ENCODE measurements at regions not wholly inside any gene's neighbourhood (a gene's known extent, or its start where the extent isn't known, plus 50 kb on each side); places are given as distances from the start of the nearest gene placed in this dataset.

DNA sequence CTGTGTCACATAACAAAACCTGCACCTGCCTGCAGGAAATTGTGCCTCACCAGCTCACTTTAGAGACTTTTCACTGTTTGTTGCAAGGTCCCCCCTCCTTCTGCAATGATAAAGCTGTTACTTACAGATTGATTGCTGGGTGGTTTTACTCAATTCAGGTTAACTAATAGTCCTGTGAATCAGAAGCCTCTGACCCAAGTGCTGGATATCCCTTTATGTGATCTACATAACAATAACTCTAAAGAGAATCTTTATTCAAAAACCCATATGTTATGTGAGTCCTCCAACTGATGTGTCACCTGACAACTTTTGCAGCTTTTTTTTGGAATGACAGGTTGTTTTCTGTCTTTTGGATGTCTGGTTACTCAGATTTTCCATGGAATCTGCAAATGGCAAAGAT, 2323.6 kb upstream of the TENM3 start:
- ChIA-PET CTCF (no interaction called here), POLR2A (no interaction called here)
- H3K27ac ChIP-seq (ENCODE audit: low read depth, low read length): no peak overlapping the region
- peaks cover 3 to 18% (median 5%) of the 10 kb centered on the region in 5 donors for H3K9me3 Mint-ChIP-seq
- H3K4me1 ChIP-seq (ENCODE audit: insufficient read depth, low read length): no peaks in the 10 kb centered on the region
- no peaks in the 10 kb centered on the region for H3K9me3 ChIP-seq (ENCODE audit: low read length)
- no peaks in the 10 kb centered on the region for H3K27me3 ChIP-seq (ENCODE audit: insufficient read depth, low read length, poor library complexity, severe bottlenecking)
- no peaks in the 10 kb centered on the region for H3K4me1 Mint-ChIP-seq
- H3K36me3 Mint-ChIP-seq: no peaks in the 10 kb centered on the region
- H3K36me3 ChIP-seq (ENCODE audit: insufficient read depth, low read length): no peaks in the 10 kb centered on the region
- H3K4me3 Mint-ChIP-seq: no peak overlapping the region
- DNase-seq: no peak
- H3K27ac Mint-ChIP-seq: no peak overlapping the region
- no peak overlapping the region for H3K4me3 ChIP-seq (ENCODE audit: low read length)
- H3K27me3 Mint-ChIP-seq: no peaks in the 10 kb centered on the region

DNA sequence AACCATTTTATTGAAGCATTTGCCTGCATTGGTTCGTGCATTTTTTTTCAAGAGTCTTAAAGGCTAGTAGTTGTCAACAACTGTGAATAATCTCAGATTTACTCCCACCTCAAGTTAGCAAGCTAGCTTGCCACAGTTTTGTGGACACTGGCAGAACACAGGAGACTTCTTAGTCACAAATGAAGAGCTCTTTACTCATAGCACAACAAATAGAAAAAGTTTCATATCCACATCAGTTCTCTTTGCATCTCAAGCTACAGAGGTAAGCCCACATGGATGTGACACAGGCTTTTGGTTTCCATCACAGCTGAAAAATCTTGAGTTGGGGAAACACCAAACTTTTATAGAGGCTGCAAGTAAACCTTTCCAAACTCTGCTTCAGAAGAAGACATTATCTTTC, 2315.7 kb upstream of the TENM3 start:
- POLR2A ChIA-PET: no interaction called here

DNA sequence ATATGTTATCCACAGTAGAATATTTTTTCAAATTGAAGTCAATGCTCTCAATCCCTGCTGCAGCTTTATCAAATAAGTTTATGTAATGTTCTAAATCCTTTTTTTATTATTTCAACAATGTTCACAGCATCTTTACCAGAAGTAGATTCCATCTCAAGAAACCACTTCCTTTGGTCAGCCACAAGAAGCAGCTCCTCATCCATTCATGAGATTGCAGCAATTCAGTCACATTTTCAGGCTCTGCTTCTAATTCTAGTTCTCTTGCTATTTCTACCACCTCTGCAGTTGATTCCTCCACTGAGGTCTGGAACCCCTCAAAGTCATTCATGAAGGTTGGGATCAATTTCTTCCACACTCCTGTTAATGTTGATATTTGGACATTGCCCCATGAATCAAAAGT, 2301.3 kb upstream of the TENM3 start:
- H3K27me3 Mint-ChIP-seq: no peaks in the 10 kb centered on the region
- H3K4me3 Mint-ChIP-seq: no peak overlapping the region
- Histone ChIP-seq H3K27ac (ENCODE audit: low read depth, low read length) (no peak overlapping the region), H3K4me1 (ENCODE audit: insufficient read depth, low read length) (no peaks in the 10 kb centered on the region), H3K9me3 (ENCODE audit: low read length) (no peaks in the 10 kb centered on the region), H3K4me3 (ENCODE audit: low read length) (no peak overlapping the region), H3K27me3 (ENCODE audit: insufficient read depth, low read length, poor library complexity, severe bottlenecking) (no peaks in the 10 kb centered on the region), H3K36me3 (ENCODE audit: insufficient read depth, low read length) (no peaks in the 10 kb centered on the region)
- no peaks in the 10 kb centered on the region for H3K36me3 Mint-ChIP-seq
- ChIA-PET CTCF (no interaction called here), POLR2A (no interaction called here)
- DNase-seq: no peak
- peaks cover 0 to 44% (median 18%) of the 10 kb centered on the region in 5 donors for H3K9me3 Mint-ChIP-seq
- H3K4me1 Mint-ChIP-seq: no peaks in the 10 kb centered on the region
- no peak overlapping the region for H3K27ac Mint-ChIP-seq

More for the DNA sequence above, 2315.7 kb upstream of the TENM3 start:
- CTCF ChIA-PET: no interaction called here
- H3K4me1 Mint-ChIP-seq: no peaks in the 10 kb centered on the region
- no peak overlapping the region for H3K4me3 Mint-ChIP-seq
- Histone ChIP-seq H3K27me3 (ENCODE audit: insufficient read depth, low read length, poor library complexity, severe bottlenecking) (no peaks in the 10 kb centered on the region), H3K4me1 (ENCODE audit: insufficient read depth, low read length) (no peaks in the 10 kb centered on the region), H3K27ac (ENCODE audit: low read depth, low read length) (no peak overlapping the region), H3K9me3 (ENCODE audit: low read length) (no peaks in the 10 kb centered on the region), H3K36me3 (ENCODE audit: insufficient read depth, low read length) (no peaks in the 10 kb centered on the region), H3K4me3 (ENCODE audit: low read length) (no peak overlapping the region)
- no peak overlapping the region for H3K27ac Mint-ChIP-seq
- no peak for DNase-seq
- H3K9me3 Mint-ChIP-seq: peaks cover 4 to 29% (median 5%) of the 10 kb centered on the region in 5 donors
- H3K36me3 Mint-ChIP-seq: no peaks in the 10 kb centered on the region
- H3K27me3 Mint-ChIP-seq: no peaks in the 10 kb centered on the region

DNA sequence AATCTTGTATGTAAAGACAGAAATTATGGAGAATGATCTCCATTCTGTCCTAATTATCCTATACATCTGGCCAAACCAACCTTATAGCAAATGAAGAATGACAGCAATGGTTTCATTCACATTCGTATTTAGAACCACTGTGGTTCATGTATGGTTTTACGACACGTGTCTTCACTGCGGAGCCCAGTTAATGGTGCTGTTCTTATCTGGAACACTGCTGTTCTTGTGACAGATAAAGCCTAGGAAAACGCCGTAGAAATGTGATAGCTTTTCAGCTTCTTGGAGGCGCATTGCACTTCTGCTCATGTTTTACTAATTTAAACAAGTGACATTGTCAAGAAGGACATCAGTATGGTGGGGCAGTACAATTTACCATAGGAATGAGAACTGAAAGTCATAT, 2266.4 kb upstream of the TENM3 start:
- no peak overlapping the region for H3K4me3 Mint-ChIP-seq
- H3K9me3 ChIP-seq (ENCODE audit: low read length): no peaks in the 10 kb centered on the region
- H3K27me3 Mint-ChIP-seq: peaks cover 0 to 2% of the 10 kb centered on the region in 2 donors
- H3K36me3 ChIP-seq (ENCODE audit: insufficient read depth, low read length): no peaks in the 10 kb centered on the region
- no peaks in the 10 kb centered on the region for H3K27me3 ChIP-seq (ENCODE audit: insufficient read depth, low read length, poor library complexity, severe bottlenecking)
- no peak overlapping the region for H3K27ac Mint-ChIP-seq
- H3K4me3 ChIP-seq (ENCODE audit: low read length): no peak overlapping the region
- POLR2A ChIA-PET: no interaction called here
- peaks cover 4 to 19% (median 11%) of the 10 kb centered on the region in 5 donors for H3K9me3 Mint-ChIP-seq
- no peak overlapping the region for H3K27ac ChIP-seq (ENCODE audit: low read depth, low read length)
- H3K4me1 Mint-ChIP-seq: no peaks in the 10 kb centered on the region
- DNase-seq: no peak
- CTCF ChIA-PET: no interaction called here
- no peaks in the 10 kb centered on the region for H3K4me1 ChIP-seq (ENCODE audit: insufficient read depth, low read length)
- H3K36me3 Mint-ChIP-seq: no peaks in the 10 kb centered on the region

DNA sequence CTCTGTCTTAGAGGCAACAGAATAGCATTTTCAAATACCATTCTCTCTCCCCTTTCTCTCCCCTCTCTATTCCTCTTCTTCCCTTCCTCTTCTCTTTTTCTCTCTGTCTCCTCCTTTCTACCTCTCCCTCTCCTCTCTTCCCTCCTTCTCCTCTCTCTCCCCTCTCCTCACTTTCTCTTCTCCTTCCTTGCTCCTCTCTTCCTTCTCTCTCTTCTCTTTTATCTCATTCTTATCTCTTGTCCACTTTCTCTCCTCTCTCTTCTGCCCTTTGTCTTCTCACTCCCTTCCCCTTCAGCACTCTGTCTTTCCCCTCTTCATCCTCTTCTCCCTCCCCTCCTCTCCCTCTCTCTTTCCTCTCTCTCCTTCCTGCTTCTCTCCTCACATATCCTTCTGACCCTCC, 2265.8 kb upstream of the TENM3 start:
- DNase-seq: no peak
- H3K36me3 ChIP-seq (ENCODE audit: insufficient read depth, low read length): no peaks in the 10 kb centered on the region
- Mint-ChIP-seq H3K27ac (no peak overlapping the region), H3K4me1 (no peaks in the 10 kb centered on the region), H3K9me3 (peaks cover 4 to 23% (median 11%) of the 10 kb centered on the region in 5 donors), H3K4me3 (no peak overlapping the region), H3K27me3 (peaks cover 0 to 2% of the 10 kb centered on the region in 2 donors), H3K36me3 (no peaks in the 10 kb centered on the region)
- no peak overlapping the region for H3K27ac ChIP-seq (ENCODE audit: low read depth, low read length)
- ChIA-PET POLR2A (no interaction called here), CTCF (no interaction called here)
- H3K9me3 ChIP-seq (ENCODE audit: low read length): no peaks in the 10 kb centered on the region
- H3K4me3 ChIP-seq (ENCODE audit: low read length): no peak overlapping the region
- no peaks in the 10 kb centered on the region for H3K27me3 ChIP-seq (ENCODE audit: insufficient read depth, low read length, poor library complexity, severe bottlenecking)
- no peaks in the 10 kb centered on the region for H3K4me1 ChIP-seq (ENCODE audit: insufficient read depth, low read length)

DNA sequence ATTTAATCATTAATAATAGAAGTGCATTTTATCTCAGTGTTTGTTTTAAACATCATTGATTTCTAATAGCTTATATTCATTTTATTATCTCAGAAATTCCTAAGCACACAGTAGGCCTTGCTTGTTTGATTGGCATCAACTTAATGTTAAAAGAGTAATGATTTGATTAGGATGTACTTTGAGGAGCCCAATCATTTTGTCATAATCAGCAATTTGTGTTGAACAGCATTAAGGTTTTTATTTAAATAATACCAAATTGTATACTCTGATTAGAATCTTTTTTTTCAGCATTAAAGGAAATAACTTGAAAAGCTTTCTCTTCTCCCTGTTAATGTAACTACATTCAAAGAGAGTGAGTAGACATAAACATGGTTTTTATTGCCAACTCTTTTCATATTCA, 2262.0 kb upstream of the TENM3 start:
- Mint-ChIP-seq H3K9me3 (peaks cover 1 to 21% (median 3%) of the 10 kb centered on the region in 5 donors), H3K4me1 (no peaks in the 10 kb centered on the region)
- H3K36me3 ChIP-seq (ENCODE audit: insufficient read depth, low read length): no peaks in the 10 kb centered on the region

DNA sequence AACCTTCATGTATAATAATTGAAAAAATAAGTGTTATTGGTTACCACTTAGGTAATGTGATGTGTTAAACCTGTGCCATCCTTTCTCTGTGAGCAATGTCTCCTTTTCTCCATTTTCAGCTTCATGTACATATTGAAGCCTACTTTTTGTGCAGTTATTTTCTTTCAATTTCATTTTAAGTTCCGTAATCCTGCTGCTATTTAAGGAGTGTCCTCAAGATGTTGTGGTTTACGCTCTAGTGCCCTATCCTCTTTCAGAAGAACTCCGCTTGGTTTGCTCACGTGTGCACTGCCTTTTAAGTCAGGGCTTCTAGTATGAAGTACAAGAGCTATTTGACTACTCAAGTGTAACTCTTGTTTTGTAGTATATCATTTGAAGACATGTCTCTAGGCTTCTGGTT, 2253.2 kb upstream of the TENM3 start:
- Histone ChIP-seq H3K4me1 (ENCODE audit: insufficient read depth, low read length) (no peaks in the 10 kb centered on the region), H3K4me3 (ENCODE audit: low read length) (no peak overlapping the region), H3K36me3 (ENCODE audit: insufficient read depth, low read length) (no peaks in the 10 kb centered on the region), H3K9me3 (ENCODE audit: low read length) (peaks cover 4% of the 10 kb centered on the region), H3K27ac (ENCODE audit: low read depth, low read length) (no peak overlapping the region), H3K27me3 (ENCODE audit: insufficient read depth, low read length, poor library complexity, severe bottlenecking) (no peaks in the 10 kb centered on the region)
- POLR2A ChIA-PET: no interaction called here
- Mint-ChIP-seq H3K36me3 (no peaks in the 10 kb centered on the region), H3K9me3 (peaks cover 8 to 24% (median 14%) of the 10 kb centered on the region in 5 donors), H3K4me3 (no peak overlapping the region), H3K27ac (no peak overlapping the region), H3K4me1 (no peaks in the 10 kb centered on the region), H3K27me3 (no peaks in the 10 kb centered on the region)
- no peak for DNase-seq
- CTCF ChIA-PET: no interaction called here

More for the DNA sequence above, 2262.0 kb upstream of the TENM3 start:
- Mint-ChIP-seq H3K4me3 (no peak overlapping the region), H3K27me3 (peaks cover 0 to 2% of the 10 kb centered on the region in 2 donors), H3K27ac (no peak overlapping the region), H3K36me3 (no peaks in the 10 kb centered on the region)
- H3K27me3 ChIP-seq (ENCODE audit: insufficient read depth, low read length, poor library complexity, severe bottlenecking): no peaks in the 10 kb centered on the region
- ChIA-PET POLR2A (no interaction called here), CTCF (no interaction called here)
- H3K4me3 ChIP-seq (ENCODE audit: low read length): no peak overlapping the region
- no peak for DNase-seq
- H3K9me3 ChIP-seq (ENCODE audit: low read length): no peaks in the 10 kb centered on the region
- no peak overlapping the region for H3K27ac ChIP-seq (ENCODE audit: low read depth, low read length)
- no peaks in the 10 kb centered on the region for H3K4me1 ChIP-seq (ENCODE audit: insufficient read depth, low read length)

DNA sequence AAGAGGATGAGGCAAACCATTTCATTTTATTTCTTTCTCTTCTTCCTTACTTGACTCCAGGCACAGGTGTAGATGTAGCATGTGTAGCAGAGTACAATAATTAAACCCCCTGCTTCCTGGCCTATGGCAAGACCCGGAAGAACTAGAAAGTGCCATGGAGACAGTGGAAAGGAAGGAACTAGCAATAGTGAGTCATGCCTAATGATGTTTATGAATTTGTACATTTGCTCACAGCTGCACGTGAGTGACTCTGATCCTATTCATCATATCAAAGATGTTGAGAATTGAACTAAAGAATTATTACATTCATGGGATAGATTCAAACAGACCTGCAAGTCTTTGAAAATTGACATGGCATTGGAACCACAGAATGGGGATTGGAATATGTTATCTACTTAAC, 2233.9 kb upstream of the TENM3 start:
- Mint-ChIP-seq H3K4me3 (no peak overlapping the region), H3K9me3 (peaks cover 0 to 19% (median 6%) of the 10 kb centered on the region in 5 donors), H3K27me3 (no peaks in the 10 kb centered on the region), H3K4me1 (no peaks in the 10 kb centered on the region), H3K27ac (no peak overlapping the region), H3K36me3 (no peaks in the 10 kb centered on the region)
- no peaks in the 10 kb centered on the region for H3K27me3 ChIP-seq (ENCODE audit: insufficient read depth, low read length, poor library complexity, severe bottlenecking)
- ChIA-PET CTCF (no interaction called here), POLR2A (no interaction called here)
- DNase-seq: no peak
- no peaks in the 10 kb centered on the region for H3K36me3 ChIP-seq (ENCODE audit: insufficient read depth, low read length)
- H3K9me3 ChIP-seq (ENCODE audit: low read length): no peaks in the 10 kb centered on the region
- no peak overlapping the region for H3K4me3 ChIP-seq (ENCODE audit: low read length)
- H3K27ac ChIP-seq (ENCODE audit: low read depth, low read length): no peak overlapping the region
- no peaks in the 10 kb centered on the region for H3K4me1 ChIP-seq (ENCODE audit: insufficient read depth, low read length)

DNA sequence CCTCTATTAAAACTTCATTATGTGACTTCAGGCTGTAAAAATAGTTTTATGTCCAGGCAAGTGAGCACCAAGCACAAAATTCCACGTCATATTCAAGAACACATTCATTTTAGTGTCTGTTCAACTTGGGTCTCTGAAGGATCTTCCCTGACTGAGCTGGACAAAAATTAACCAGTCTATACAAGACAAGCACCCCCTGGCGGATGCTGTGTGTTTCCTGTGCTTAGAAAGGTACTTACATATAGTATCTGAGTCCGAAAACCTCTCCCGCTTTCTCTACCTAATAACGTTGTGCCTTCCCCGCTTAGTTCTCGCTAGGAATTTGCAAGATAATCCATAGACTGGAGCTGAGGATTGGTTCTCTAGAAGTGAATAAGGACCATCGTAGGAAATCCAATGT, 2214.5 kb upstream of the TENM3 start:
- Mint-ChIP-seq H3K27me3 (no peaks in the 10 kb centered on the region), H3K36me3 (no peaks in the 10 kb centered on the region), H3K4me3 (no peak overlapping the region), H3K9me3 (peaks cover 0 to 16% (median 4%) of the 10 kb centered on the region in 5 donors), H3K4me1 (no peaks in the 10 kb centered on the region), H3K27ac (no peak overlapping the region)
- no peak for DNase-seq
- ChIA-PET POLR2A (no interaction called here), CTCF (no interaction called here)
- H3K27ac ChIP-seq (ENCODE audit: low read depth, low read length): no peak overlapping the region
- H3K9me3 ChIP-seq (ENCODE audit: low read length): no peaks in the 10 kb centered on the region
- no peaks in the 10 kb centered on the region for H3K27me3 ChIP-seq (ENCODE audit: insufficient read depth, low read length, poor library complexity, severe bottlenecking)
- no peaks in the 10 kb centered on the region for H3K36me3 ChIP-seq (ENCODE audit: insufficient read depth, low read length)
- H3K4me3 ChIP-seq (ENCODE audit: low read length): no peak overlapping the region
- H3K4me1 ChIP-seq (ENCODE audit: insufficient read depth, low read length): no peaks in the 10 kb centered on the region
